Cardiac fibroblast (primary cell): ENCODE measurements at regions not wholly inside any gene's neighbourhood (a gene's known extent, or its start where the extent isn't known, plus 50 kb on each side); places are given as distances from the start of the nearest gene placed in this dataset.
A peak's percentile ranks its signal among the peaks of the same experiment; 100 is the strongest.
"Not testable (repeated sequence)": the region's sequence is repeated elsewhere in the genome, so short reads cannot be mapped to it uniquely, and the experiment has no call there.

Experiments
- DNase-seq, 2 donors: peaks; one replicate each; pipeline versions ENCODE4 v3.0.0 to v3.0.0-alpha.2; 2010; ENCODE audit warnings: low read depth in 2 of 2
- H3K4me3 ChIP-seq, 2 donors: replicated peaks in 1 of 2; 1 replicate in 1 of 2; 2 replicates in 1 of 2; pipeline ENCODE4 v1.5.1; 2011; ENCODE audit warnings: low read depth in 2 of 2, low read length in 2 of 2, mild to moderate bottlenecking in 2 of 2, moderate library complexity in 1 of 2
- TF ChIP-seq, protein P1 (sequence below): IDR thresholded peaks from one replicate; pipeline ENCODE4 v1.5.1; 2011; ENCODE audit warnings: low read depth, mild to moderate bottlenecking, low read length, inconsistent platforms

DNA sequence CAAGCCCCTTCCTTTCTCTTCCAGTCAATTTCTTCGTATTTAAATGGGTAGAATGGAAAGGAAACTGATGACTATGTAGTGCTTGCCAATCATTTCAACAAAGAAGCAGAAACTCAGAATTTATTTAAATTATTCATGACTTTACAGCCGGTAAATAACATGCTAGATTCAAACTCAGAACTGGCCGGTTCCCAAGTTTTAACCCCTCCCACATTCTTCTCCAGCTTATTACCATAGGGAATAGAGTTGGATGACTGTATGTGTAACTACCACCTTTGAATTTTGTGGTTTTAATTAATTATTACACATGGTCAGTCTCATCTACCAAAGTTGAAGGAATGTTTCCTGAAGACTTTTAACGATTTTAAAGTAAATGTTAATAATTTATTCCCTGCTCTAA is 819.3 kb upstream of the LRATD1 start:
- no peak for DNase-seq
- TF ChIP-seq, protein P1, sequence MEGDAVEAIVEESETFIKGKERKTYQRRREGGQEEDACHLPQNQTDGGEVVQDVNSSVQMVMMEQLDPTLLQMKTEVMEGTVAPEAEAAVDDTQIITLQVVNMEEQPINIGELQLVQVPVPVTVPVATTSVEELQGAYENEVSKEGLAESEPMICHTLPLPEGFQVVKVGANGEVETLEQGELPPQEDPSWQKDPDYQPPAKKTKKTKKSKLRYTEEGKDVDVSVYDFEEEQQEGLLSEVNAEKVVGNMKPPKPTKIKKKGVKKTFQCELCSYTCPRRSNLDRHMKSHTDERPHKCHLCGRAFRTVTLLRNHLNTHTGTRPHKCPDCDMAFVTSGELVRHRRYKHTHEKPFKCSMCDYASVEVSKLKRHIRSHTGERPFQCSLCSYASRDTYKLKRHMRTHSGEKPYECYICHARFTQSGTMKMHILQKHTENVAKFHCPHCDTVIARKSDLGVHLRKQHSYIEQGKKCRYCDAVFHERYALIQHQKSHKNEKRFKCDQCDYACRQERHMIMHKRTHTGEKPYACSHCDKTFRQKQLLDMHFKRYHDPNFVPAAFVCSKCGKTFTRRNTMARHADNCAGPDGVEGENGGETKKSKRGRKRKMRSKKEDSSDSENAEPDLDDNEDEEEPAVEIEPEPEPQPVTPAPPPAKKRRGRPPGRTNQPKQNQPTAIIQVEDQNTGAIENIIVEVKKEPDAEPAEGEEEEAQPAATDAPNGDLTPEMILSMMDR: no peak
- H3K4me3 ChIP-seq: no peak overlapping the region

DNA sequence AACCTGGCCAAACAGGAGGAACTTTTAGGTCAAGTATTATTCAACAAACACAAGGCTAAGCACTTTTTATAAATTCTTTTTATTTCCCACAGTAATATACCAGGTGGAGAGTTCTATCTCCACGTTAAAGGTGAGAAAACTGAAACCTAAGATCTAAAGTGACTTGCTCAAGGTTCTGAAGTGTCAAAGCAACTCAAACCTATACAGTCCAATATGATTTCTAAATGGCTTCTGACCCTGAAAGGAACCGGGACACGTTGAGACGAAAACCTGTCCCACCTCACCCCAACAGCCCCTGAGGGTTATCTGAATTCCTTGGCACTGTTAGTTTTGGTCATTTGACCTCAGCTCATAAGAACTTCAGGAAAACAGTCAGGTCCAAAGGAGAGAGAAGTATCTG is 814.5 kb upstream of the LRATD1 start:
- H3K4me3 ChIP-seq: no peak overlapping the region
- no peak for DNase-seq
- TF ChIP-seq, protein P1: no peak

DNA sequence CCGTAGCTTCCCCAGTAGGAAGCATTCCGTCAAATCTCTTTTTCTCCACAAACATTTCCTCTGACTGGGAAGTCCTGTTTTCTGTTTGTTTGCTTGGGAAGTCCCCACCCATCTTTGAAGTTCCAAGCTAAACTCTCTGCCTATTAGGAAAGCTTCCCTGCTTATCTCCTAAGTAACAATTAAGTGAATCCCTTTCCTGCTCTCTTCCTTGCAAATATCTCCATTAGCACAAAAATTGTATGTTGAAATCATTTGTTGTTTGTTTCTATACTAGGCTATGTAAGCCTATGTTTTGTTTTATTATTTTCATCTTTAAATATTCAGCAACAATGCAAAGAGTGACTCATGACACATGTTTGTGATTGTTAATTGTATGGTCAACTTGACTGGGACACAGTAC is 812.6 kb upstream of the LRATD1 start:
- H3K4me3 ChIP-seq: no peak overlapping the region
- TF ChIP-seq, protein P1: no peak
- DNase-seq: peak; percentile 40 to 59

DNA sequence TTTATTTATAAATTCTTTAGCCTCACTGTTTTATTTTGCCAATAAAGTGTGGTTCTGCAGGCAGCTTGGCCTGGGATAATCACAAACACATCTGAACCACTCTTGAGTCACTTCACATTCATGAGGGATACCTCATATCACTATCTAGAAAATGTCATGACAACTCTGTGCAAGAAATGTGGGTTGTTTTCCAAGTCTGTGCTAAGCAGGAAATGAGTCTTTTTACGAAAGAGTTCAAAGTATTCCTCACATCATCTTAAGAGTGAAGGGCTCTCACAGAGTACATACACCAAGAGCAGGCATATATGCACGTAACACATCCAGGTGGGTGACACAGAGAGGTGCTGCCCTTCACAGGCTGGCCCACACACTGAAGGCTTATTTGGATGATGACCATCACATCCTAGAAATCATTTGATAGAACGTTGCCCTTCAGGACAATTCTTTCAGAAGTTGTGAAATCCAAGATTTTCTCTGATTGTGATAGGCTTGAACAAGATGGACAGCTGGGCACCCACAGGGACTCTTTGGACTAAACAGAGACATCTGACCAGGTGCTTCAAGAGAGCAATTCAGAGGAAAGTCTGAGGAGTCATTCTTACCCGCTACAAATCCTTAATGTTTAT is 811.1 kb upstream of the LRATD1 start:
- H3K4me3 ChIP-seq: no peak overlapping the region
- peak; percentile 84 to 96 for DNase-seq
- TF ChIP-seq, protein P1: no peak

DNA sequence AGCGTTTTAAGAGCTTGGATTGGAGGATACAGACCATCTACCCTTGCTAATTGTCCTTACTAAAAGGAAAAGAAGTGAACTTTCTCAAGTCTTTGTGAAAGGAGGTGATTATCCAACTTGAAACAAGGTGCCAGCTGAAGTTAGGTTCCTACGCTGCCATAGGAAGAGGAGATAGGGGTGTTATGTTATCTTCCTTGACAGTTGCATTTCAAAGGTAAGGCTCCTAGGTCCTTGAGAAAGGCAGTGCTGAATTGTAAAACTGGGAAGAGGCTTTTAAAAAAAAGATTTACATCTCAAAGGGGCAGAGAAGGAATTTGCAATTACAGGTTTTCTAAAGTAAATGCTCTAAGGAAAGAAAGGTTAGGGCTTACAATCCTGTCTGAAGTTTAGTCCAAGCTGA is 810.2 kb upstream of the LRATD1 start:
- no peak overlapping the region for H3K4me3 ChIP-seq
- no peak for DNase-seq
- TF ChIP-seq, protein P1: no peak

DNA sequence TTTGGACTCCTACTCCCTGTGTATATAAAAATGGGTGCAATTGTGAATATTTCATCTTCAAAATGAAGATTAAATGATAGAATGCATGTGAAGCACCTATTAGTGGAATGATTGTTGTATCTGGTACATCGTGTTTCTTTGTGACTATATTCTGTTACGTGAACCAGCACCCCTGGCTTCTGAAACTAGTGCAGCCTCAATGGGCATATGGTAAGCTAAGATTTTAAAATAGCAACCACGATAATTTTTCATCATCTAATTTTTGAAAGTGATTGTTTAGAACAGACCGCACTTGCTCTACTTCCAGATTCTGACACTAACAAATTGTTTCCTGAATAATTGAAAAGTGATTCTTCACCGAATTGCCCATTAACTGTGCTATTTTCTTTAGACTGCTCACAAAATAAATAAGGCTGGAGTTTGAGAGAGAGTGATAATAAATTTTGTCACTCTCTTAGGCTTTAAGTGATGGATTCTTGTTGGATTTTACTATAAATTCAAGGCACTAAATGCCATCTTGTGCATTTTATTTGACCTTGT is 806.1 kb upstream of the LRATD1 start:
- no peak for DNase-seq
- TF ChIP-seq, protein P1: no peak
- no peak overlapping the region for H3K4me3 ChIP-seq

DNA sequence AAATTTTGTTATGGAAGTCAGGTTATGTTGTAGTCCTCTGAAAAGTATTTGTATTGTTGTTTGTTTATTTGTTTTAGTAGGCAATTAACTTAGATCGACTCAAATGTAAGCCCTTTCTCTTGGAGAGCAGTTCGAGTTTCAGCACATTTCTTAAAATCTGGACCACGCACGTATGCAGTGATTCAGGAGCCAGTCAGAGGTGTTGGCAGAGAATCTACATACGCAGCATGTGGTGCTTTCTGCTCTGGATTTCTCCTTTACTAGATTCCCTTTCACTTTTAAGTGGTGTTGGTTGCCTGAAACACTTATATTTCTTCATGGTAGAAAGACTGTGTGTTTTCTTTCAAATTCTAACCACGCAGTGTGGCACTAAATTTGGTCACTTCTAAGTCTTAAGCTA is 773.9 kb upstream of the LRATD1 start:
- DNase-seq: peak in 1 of 2 donors; percentile 67
- TF ChIP-seq, protein P1: no peak
- H3K4me3 ChIP-seq: no peak overlapping the region

DNA sequence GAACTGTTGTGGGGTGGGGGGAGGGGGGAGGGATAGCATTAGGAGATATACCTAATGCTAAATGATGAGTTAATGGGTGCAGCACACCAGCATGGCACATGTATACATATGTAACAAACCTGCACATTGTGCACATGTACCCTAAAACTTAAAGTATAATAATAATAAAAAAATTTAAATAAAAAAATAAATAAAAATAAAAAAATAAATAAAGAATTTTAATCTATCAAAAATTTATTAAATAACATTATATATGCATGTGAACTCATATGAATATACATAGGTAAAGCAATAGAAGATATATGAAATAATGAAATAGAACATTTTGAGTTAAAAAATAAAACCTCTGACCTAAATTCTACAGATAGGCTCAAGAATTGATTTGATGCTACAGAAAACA is 764.2 kb upstream of the LRATD1 start:
- DNase-seq, H3K4me3 ChIP-seq: not testable (repeated sequence)
